ENCODE measurements at regions not wholly inside any gene's neighbourhood (a gene's known extent, or its start where the extent isn't known, plus 50 kb on each side); places are given as distances from the start of the nearest gene placed in this dataset.

- TF ChIP-seq EZH2 (IDR thresholded peaks at IDR 0.05) (no peak), POLR2AphosphoS5 (IDR thresholded peaks at IDR 0.05; ENCODE audit: borderline replicate concordance, low read depth, low read length) (no peak), FOXP2 (optimal IDR thresholded peaks at IDR 0.05; ENCODE audit: control extremely low read depth, extremely low read length, insufficient read depth) (no peak)
These were observed 837.2 kb upstream of the FBXO33 start for GRCh38 chr14:40269436-40269835.
